ENCODE measurements at regions not wholly inside any gene's neighbourhood (a gene's known extent, or its start where the extent isn't known, plus 50 kb on each side); places are given as distances from the start of the nearest gene placed in this dataset.
"Not testable (repeated sequence)": the region's sequence is repeated elsewhere in the genome, so short reads cannot be mapped to it uniquely, and the experiment has no call there.

DNA sequence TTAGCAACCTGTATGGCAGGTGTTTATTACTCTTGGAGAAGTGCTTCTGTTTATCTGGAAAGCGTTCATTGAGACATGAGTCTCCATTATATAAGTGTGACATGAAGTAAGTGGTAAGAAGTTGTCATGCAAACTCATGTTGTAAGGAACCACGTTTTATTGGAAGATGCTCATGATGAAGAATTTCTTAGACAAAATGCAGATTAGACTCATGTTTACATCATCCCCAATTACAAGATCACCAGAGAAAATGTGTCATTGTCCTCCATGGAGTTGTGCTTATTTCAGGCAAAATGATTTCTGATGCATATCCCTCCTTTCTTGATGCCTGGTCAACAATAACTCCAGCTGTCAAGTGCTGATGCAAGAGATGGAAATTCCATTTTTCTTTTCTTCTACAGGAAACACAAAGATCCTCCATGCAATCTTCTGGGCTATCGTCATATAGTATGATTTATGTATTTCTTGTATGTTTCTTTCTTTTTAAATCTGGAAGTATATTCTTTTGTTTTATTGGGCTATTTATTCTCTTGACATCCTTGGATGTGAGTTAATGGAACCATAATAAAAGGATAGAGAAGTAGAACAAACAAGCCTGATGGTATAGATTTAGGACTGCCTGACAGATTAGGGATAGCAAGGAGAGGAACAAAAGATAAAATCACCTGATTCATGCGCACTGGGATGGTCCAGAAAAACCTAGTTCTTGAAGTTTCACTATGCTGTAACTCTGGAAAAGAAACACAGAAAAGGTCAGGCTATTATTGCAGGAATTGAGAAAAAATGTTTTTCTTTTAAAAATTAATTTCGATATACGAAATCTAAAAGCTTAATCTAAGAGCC is 50.7 kb upstream of the DIAPH3 start:
- DNase-seq (ENCODE audit: low spot score), result no peak

- no peak for DNase-seq (ENCODE audit: low spot score)
Measured at GRCh38 chr13:60220072-60220471, 56.3 kb upstream of the DIAPH3 start.

DNA sequence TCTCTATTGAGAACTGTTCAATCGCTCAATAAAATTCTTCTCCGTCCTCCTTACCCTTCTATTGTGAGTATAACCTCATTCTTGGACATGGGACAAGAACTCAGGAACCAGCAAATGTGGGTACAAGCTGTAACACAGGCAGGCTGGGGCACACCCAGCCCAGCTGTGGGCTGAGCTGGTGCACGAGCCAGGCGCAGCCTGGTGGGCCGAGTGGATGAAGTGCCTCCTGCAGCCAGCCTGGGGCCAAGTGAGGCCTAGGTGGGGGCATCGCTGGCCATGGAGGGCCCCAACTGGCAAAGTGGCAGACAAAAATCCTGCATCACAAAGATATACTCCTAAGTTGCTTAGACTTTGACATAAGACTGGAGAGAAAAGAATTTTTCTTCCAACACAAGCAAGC is 57.9 kb upstream of the DIAPH3 start:
- DNase-seq (ENCODE audit: low spot score), result no peak

DNA sequence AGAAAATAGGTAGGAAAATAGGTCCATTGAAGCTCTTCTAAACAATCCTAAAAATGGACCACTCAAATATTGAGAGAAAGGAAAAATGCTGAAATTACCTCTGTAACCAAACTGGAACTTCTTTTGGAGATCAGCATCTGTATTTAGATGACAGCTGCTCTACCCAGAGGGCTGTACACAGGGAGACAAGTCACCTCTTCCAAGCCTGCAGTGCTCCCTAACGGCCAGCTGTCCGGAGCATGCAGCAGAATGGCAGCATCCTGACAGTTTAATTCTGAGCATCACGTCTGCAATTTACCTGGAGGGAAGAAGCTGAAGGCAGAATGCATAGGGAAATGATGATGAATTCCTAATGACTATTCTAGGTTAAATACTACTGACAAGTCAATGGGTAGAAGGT is 62.8 kb upstream of the DIAPH3 start:
- DNase-seq (ENCODE audit: low spot score), result peak; percentile 59

- DNase-seq (ENCODE audit: low spot score), result no peak
Measured at GRCh38 chr13:60227158-60227557, 63.4 kb upstream of the DIAPH3 start.

DNA sequence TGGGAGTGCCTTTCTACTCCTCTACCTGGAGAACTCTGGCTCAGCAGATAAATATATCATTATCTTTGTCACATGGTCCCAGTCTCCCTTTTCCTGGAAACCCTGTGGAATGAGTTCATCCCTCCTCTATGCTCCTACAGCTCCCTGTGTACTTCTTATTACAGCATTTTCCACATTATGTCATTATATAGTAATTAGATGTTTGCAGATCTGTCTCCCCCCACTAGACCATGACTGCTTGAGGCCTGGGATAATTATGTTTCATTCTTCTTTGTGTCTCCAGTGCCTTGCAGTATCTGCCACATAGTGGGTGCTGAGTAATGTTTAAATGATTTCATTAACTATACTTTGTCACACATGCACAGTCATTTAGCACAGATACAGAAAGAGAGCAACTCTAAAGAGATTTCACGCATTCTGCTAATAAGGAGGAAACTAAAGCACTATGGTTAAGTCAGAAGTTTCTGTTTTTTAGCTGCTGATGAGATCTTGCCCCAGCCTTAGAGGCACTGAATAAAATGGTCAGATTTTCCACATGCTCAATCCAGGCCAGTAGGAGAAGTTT is 66.1 kb upstream of the DIAPH3 start:
- DNase-seq (ENCODE audit: low spot score), result no peak

DNA sequence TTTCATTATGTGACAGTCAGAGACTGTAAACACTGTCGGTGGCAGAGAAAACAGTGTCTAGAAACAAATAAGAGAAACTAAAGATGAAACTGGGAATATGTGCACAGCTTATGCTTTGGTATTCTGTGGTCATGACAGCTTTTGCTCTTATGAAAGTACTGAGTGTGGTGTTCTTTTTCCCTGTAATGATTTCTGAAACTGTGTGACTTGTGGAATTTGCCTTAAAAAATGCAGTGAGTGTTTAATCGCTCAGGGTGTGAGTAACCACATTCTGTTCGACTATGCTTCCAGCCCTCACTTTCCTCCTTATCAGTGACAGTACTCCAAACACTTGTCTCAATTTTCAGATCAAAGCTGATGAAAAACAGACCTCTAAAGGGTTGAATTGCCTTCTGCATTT is 66.9 kb upstream of the DIAPH3 start:
- no peak for DNase-seq (ENCODE audit: low spot score)

- DNase-seq (ENCODE audit: low spot score), result no peak
Measured at GRCh38 chr13:60242043-60242595, 78.4 kb upstream of the DIAPH3 start.

GRCh38 chr13:60244381-60244780 is 80.7 kb upstream of the DIAPH3 start:
- DNase-seq (ENCODE audit: low spot score), result no peak

- not testable (repeated sequence) for DNase-seq (ENCODE audit: low spot score)
Measured at GRCh38 chr13:60251419-60251818, 87.7 kb upstream of the DIAPH3 start.

GRCh38 chr13:60258349-60258748 is 94.6 kb upstream of the DIAPH3 start:
- no peak for DNase-seq (ENCODE audit: low spot score)

DNA sequence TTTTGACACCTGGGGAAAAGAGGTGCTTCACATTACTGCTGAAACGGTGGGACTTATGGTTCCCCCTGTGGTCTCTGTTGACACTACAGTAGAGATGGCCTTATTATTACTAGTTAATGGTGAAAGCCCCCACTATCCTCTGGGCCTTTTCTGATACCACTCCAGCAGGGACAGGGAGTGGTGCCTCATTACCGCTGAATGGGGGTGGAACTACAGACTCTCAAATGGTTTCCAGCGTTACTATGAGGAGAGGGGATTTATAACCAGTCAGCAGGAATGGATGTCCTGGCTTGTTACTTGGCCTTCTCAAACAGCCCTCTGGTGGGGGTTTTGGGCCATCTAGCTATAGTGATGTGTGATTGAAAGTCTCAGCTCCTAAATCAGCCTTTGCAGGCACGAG is 96.7 kb upstream of the DIAPH3 start:
- no peak for DNase-seq (ENCODE audit: low spot score)

GRCh38 chr13:60261432-60262351 is 98.0 kb upstream of the DIAPH3 start:
- DNase-seq (ENCODE audit: low spot score), result no peak

DNA sequence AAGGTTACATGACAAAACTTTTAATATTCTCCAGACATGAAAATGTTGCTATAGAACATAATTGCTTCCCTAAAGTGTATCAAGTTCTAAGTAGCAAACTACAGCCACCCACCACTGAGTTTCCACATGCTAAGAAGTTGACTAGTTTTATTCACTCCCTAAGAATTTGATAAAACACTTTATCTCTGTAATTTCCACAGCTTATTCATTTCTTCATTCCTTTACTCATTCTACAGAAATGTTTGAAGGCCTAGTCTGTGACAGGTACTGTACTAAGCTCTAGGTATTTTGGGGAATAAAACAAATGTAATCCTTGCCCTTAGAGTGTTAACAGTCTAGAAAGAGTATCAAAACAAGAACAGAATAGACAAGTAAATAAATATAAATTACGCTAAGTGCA is 101.8 kb upstream of the DIAPH3 start:
- no peak for DNase-seq (ENCODE audit: low spot score)

DNA sequence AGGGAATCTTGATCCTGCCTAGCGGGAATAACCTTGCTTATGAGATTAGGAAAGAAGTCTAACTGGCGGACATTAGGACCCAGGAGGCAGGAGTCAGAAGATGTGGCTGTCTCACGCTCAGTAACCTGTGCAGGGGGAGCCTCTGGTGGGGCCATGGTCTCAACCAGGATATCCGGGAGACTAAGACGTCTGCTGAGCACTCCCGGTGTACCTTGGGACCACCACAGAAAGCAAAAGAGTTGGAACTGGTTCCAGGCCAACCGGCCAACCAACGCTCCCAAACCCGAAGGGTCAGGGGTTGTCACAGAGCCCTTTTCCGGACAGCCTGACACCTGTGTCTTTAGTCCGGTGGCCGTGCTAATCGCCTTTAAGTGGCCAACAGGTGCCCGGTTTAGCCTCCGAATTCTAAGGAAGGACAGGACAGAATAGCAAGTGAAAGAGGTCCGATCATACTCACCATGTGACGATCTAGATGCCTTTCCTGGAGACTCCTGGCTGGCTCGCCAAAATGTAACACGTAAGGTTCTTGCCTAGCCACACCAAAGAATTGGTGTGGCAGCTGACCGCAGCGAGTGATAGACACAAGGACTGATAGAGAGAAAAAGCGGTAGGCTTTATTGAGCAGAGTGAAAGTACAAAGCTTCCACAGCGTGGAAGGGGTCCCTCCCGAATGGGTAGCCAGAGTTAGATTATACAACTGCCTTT is 103.9 kb upstream of the DIAPH3 start:
- peak; percentile 64 for DNase-seq (ENCODE audit: low spot score)

- no peak for DNase-seq (ENCODE audit: low spot score)
Measured at GRCh38 chr13:60268203-60268555, 104.5 kb upstream of the DIAPH3 start.

DNA sequence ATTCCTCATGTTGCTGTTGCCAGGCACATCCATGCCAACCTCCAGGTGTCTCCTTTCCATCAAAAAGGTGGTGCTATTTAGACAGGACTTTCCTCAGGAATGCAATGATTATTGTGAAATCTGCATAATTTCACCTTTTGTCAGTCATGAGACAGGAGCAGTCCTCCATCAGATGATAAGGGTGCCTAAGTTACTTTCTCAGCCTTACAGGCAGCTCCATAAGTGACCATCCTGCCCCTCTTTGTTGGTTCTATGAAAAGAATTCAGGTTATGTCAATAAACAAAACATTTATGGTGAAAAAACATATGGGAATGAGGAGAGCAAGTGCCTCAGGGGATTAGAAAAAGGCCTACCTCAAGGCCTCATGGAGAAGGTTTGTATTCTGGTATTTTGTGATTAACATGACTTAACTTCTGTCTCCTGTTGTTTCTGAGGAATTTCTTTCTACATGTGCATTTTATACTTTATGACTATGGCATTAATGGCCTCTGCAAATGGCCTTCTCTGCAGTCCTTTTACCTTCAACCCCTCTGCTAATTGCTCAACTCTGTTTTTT is 110.3 kb upstream of the DIAPH3 start:
- DNase-seq (ENCODE audit: low spot score), result no peak

DNA sequence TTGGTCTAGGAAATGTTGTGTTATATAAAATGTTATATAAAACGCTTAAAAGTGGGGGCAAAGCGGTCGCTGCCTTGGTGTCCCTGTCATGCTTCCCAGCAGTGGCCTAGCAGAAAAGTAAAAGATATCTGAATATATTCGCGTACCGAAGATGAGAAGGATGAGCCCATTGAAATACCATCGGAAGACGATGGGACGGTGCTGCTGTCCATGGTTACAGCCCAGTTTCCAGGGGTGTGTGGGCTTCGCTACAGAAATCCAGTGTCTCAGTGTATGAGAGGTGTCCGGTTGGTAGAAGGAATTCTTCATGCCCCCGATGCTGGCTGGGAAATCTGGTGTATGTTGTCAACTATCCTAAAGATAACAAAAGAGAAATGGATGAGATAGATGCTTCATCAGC is 110.9 kb upstream of the DIAPH3 start:
- no peak for DNase-seq (ENCODE audit: low spot score)

- no peak for DNase-seq (ENCODE audit: low spot score)
Measured at GRCh38 chr13:60275208-60275607, 111.5 kb upstream of the DIAPH3 start.

- DNase-seq (ENCODE audit: low spot score), result not testable (repeated sequence)
Measured at GRCh38 chr13:60280524-60280923, 116.5 kb upstream of the TDRD3 start.

DNA sequence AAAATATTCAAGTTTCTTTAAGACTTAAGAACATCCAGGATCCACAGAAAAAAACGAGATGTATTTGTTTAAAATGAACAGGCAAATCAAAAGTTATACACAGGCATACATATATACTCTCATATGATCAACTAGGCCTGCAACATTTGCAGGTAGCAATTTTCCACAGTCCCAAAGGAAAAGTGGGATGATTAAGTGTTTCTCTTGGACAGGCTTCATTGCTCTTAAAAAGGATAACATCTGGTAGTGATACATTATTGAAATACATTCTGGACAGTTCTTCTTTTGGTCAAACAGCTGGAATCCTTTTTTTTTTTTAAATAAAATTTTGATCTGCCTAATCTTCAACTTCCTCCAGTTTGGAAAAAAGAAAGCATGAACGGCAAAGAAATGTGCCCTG is 114.8 kb upstream of the TDRD3 start:
- DNase-seq (ENCODE audit: low spot score), result no peak

GRCh38 chr13:60282708-60283107 is 114.3 kb upstream of the TDRD3 start:
- DNase-seq (ENCODE audit: low spot score), result no peak

All from ecto neural progenitor cell (in vitro differentiated cells).